GM12864 (cell line): ENCODE measurements at regions not wholly inside any gene's neighbourhood (a gene's known extent, or its start where the extent isn't known, plus 50 kb on each side); places are given as distances from the start of the nearest gene placed in this dataset.

ENCODE experiments used
- DNase-seq: peaks from one replicate; pipeline ENCODE4 v3.0.0-alpha.2; 2011; ENCODE audit warnings: low read depth
- H3K4me3 ChIP-seq: 2 replicates; pipeline ENCODE4 v1.5.1; 2011; ENCODE audit warnings: mild to moderate bottlenecking, low read depth, low read length, control low read depth
- TF ChIP-seq, protein P1 (sequence below): IDR thresholded peaks from 2 replicates; pipeline ENCODE4 v1.5.1; 2011; ENCODE audit warnings: low read depth, mild to moderate bottlenecking, moderate library complexity, low read length, control low read depth, inconsistent platforms; ENCODE audit errors: missing control alignments

DNA sequence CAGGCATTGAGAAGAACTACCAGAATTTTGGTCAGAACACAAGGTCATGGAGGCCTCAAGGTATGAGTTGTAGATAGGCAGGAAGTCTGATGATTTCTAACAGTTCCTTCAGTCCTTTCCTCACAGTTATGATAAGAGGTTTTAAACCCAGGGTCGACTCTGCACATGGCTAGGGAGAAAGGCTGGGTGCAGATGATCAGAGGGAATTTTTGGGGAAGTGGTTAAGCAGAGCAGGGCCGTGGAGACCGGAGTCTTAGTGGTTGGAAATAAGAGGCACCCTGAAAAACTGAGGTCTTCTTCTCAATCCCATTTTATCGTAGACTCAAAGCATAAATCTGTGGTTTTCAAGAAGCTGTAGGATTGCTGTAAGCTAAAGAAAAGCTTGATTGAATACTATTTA, 118.5 kb upstream of the ANK2 start:
- TF ChIP-seq, protein P1, sequence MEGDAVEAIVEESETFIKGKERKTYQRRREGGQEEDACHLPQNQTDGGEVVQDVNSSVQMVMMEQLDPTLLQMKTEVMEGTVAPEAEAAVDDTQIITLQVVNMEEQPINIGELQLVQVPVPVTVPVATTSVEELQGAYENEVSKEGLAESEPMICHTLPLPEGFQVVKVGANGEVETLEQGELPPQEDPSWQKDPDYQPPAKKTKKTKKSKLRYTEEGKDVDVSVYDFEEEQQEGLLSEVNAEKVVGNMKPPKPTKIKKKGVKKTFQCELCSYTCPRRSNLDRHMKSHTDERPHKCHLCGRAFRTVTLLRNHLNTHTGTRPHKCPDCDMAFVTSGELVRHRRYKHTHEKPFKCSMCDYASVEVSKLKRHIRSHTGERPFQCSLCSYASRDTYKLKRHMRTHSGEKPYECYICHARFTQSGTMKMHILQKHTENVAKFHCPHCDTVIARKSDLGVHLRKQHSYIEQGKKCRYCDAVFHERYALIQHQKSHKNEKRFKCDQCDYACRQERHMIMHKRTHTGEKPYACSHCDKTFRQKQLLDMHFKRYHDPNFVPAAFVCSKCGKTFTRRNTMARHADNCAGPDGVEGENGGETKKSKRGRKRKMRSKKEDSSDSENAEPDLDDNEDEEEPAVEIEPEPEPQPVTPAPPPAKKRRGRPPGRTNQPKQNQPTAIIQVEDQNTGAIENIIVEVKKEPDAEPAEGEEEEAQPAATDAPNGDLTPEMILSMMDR, result no peak
- no peak for DNase-seq
- no peak overlapping the region for H3K4me3 ChIP-seq

DNA sequence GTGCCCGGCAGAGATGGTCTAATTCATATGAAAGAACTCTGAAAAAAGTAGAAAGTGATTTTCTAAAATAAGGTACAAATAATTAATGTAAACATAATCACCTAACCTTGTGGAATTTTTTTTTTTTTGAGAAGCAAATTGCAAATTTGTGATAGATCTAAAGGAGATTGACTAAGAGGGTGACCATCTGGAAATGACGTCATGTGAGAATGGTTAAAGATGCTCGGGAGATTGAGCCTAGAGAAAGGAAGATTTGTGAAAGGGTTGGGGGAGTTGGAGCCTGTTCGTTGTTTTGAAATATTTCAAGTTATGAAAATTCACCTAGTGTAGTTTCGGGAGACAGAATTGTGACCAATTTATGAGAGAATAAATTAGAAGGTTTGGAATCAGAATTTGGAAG, 115.7 kb upstream of the ANK2 start:
- no peak for DNase-seq
- TF ChIP-seq, protein P1, result no peak

DNA sequence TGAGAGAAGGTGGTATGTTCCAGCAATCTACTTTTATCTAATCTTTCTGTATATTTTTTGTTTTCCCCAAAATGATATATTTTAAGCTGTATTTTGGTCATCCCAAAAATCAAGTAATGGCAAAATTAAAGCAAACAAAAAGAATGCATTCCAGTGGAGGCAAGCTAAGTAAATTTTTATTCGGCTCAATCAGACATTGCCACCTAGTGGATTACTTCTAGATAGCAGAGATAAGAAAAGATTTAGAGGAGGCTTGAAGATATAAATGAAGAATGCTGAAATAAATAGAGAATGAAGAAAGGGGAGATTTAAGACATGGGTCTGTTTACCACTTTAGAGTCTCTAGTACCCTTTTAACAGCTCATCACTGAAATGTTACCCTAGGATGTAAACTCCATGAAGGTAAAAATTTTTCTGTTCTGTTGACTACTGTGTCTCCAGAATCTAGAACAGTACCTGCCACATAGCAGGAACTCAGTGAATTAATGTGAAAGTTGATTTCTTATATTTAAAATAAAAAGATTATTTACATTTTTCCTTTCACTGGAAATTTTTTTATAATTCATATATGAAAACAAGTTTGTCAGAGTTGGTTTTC, 110.9 kb upstream of the ANK2 start:
- no peak overlapping the region for H3K4me3 ChIP-seq
- peak; percentile 8 for DNase-seq
- TF ChIP-seq, protein P1, result peak; percentile 49

More for the DNA sequence above, 115.7 kb upstream of the ANK2 start:
- H3K4me3 ChIP-seq, result no peak overlapping the region

DNA sequence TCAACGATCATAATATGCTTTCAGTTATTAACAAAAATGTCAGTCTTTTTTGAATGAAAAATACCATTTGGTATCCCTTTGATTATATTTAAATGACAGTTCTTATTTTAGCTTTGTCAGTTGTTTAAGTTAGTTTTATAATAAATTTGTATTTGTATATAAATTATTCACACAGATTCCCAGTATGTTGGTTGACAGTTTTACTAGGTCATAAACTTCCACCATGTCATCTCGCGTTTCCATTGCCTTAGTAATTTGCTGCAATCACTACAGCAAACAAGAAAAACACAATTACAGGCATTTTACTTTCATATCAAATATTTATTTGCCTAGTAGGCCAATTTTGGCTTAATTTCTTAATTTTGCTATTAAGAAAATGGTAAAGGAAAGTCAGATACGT, 109.6 kb upstream of the ANK2 start:
- DNase-seq, result no peak
- H3K4me3 ChIP-seq, result no peak overlapping the region
- TF ChIP-seq, protein P1, result no peak

DNA sequence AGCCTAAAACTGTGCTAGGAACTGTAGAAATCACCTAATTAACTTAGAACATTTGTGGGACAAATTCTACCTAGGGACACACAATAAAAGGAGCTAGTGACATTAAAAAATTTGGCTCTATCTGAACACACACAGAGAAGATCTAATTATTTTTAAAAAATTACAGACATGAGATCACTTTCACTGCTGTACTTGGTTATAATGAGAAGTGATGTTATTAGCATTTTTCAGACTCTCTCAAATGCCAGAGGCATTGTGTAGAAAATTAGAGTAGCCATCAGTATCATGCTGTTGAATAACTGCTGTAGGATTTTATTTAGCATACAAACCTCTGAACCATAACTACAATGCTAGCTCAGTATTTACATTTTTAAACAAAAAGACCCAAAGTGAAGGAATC, 109.1 kb upstream of the ANK2 start:
- TF ChIP-seq, protein P1, result no peak
- no peak for DNase-seq
- H3K4me3 ChIP-seq, result no peak overlapping the region

DNA sequence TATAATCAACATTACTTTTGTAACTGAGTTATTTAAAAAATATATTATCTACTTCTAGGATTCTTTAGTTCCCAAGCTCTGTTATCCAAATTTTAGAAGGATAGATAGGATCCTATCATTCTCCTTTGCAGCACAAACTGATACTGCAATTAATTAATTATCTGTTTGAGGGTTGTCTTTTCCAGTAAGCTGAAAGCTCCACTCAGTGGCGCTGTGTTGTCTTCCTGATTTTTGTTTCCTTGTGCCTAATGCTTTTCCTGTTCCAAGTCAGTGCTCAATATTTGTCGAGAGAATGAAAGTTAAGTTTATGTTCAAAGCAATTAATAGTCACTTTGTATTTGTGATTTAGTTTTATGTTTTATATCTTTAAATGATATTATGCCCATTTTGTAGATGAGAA, 107.4 kb upstream of the ANK2 start:
- H3K4me3 ChIP-seq, result no peak overlapping the region
- DNase-seq, result no peak
- TF ChIP-seq, protein P1, result no peak

DNA sequence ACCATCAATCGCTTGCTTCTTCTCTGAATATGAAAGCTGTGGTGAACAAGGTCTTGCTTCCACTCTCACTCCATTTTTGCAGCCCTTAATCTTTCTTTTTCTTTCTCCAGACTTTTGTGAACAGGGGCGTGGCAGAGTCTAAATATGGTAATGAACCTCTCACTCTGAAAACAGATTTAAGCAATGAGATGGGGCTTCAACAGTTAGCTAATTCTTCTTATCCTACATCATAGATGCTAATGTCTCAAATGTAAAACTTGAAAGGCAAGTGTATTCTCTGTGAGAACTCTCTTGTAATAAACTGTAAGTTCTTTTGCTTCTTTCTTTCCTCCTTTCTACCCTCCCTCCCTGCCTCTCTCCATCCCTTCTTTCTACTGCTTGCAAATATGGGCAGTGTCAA, 106.5 kb upstream of the ANK2 start:
- H3K4me3 ChIP-seq, result no peak overlapping the region
- TF ChIP-seq, protein P1, result no peak
- DNase-seq, result no peak
